Skeletal muscle tissue (tissue), 3 donors: ENCODE measurements at regions not wholly inside any gene's neighbourhood (a gene's known extent, or its start where the extent isn't known, plus 50 kb on each side); places are given as distances from the start of the nearest gene placed in this dataset.

Experiments used
- H3K27ac ChIP-seq: one replicate; pipeline ENCODE4 v1.7.0; 2013; ENCODE audit warnings: mild to moderate bottlenecking, low read depth, low read length, inconsistent platforms
- H3K27me3 ChIP-seq, 3 donors: one replicate each; pipeline ENCODE4 v1.7.0; 2013; ENCODE audit warnings: low read length in 3 of 3; ENCODE audit not compliant: control insufficient read depth in 3 of 3, insufficient read depth in 3 of 3
- H3K36me3 ChIP-seq, 3 donors: one replicate each; pipeline ENCODE4 v1.7.0; 2013; ENCODE audit warnings: low read length in 3 of 3; ENCODE audit not compliant: control insufficient read depth in 3 of 3, insufficient read depth in 3 of 3
- H3K4me1 ChIP-seq, 3 donors: one replicate each; pipeline ENCODE4 v1.7.0; 2013; ENCODE audit warnings: low read length in 3 of 3, mild to moderate bottlenecking in 3 of 3; ENCODE audit not compliant: control insufficient read depth in 3 of 3, insufficient read depth in 3 of 3
- H3K4me3 ChIP-seq, 3 donors: one replicate each; pipeline ENCODE4 v1.7.0; 2013; ENCODE audit warnings: low read length in 3 of 3
- H3K9ac ChIP-seq, 3 donors: one replicate each; pipeline ENCODE4 v1.7.0; 2013; ENCODE audit warnings: low read length in 3 of 3, mild to moderate bottlenecking in 3 of 3, moderate library complexity in 2 of 3, low read depth in 1 of 3
- H3K9me3 ChIP-seq, 3 donors: one replicate each; pipeline ENCODE4 v1.7.0; 2013; ENCODE audit warnings: low read length in 3 of 3; ENCODE audit not compliant: control insufficient read depth in 3 of 3
- donor health status: Osteomylitis.

- no peaks in the 10 kb centered on the region for H3K36me3 ChIP-seq
- no peak overlapping the region for H3K4me3 ChIP-seq
- no peaks in the 10 kb centered on the region for H3K27me3 ChIP-seq
- H3K4me1 ChIP-seq, result no peaks in the 10 kb centered on the region
- H3K9ac ChIP-seq, result no peak overlapping the region
- H3K9me3 ChIP-seq, result peaks cover 0 to 2% (median 0%) of the 10 kb centered on the region in 3 donors
- H3K27ac ChIP-seq, result no peak overlapping the region
These were observed 102.1 kb upstream of the RAP1B start for GRCh38 chr12:68508576-68508975.

GRCh38 chr12:68509242-68509641 is 101.5 kb upstream of the RAP1B start:
- Histone ChIP-seq H3K36me3 (no peaks in the 10 kb centered on the region), H3K4me3 (no peak overlapping the region), H3K27me3 (no peaks in the 10 kb centered on the region), H3K27ac (no peak overlapping the region), H3K9me3 (peaks cover 0 to 2% (median 0%) of the 10 kb centered on the region in 3 donors), H3K4me1 (no peaks in the 10 kb centered on the region), H3K9ac (no peak overlapping the region)

- H3K27ac ChIP-seq, result no peak overlapping the region
- H3K4me1 ChIP-seq, result no peaks in the 10 kb centered on the region
- no peaks in the 10 kb centered on the region for H3K9me3 ChIP-seq
- H3K36me3 ChIP-seq, result no peaks in the 10 kb centered on the region
- H3K4me3 ChIP-seq, result no peak overlapping the region
- no peaks in the 10 kb centered on the region for H3K27me3 ChIP-seq
- H3K9ac ChIP-seq, result no peak overlapping the region
These were observed 100.3 kb upstream of the RAP1B start for GRCh38 chr12:68510397-68510796.

DNA sequence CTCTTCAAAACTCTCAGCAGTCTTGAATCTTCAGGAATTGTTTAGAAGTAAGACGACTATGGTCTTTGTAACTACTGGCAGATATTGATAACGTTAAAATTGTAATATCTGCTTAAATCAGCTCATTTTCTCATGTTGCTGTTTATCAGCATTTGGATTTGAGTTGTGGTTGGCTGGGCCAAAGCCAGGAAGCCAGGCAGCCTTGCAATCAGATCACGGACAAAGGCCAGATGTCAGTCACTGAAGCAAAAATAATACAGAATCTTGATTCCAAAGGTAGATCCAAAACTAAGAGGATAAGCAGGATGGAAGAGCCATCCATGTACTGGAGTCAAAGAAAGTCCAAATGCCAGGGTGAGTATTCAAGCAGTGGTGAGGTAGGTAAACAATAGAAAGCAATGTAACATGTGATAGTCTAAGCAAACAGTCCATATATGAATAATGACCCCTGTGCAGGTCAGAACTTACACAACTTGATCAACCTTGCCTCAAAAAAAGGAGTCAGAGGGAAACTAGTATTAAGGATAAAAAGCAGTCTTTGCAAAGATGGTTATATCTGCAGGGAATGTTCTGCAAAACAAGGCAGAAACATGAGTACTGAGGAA is 95.8 kb upstream of the RAP1B start:
- Histone ChIP-seq H3K9me3 (no peaks in the 10 kb centered on the region), H3K4me3 (no peak overlapping the region), H3K4me1 (no peaks in the 10 kb centered on the region), H3K9ac (no peak overlapping the region), H3K27me3 (no peaks in the 10 kb centered on the region), H3K36me3 (no peaks in the 10 kb centered on the region), H3K27ac (no peak overlapping the region)

DNA sequence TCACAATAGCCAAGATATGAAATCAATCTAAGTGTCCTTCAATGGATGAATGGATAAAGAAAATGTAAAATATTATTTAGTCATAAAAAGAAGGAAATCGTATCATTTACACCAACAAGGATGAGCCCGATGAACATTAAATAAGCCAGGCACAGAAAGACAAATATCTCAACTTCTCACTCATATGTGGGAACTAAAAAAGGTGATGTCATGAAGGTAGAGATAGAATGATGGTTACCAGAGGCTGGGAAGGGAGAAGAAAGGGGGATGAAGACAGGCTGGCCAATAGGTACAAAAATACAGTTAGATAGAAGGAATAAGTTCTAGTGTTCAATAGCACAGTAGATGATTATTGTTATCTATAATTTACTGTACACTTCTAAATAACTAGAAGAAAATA is 94.9 kb upstream of the RAP1B start:
- Histone ChIP-seq H3K4me3 (no peak overlapping the region), H3K4me1 (no peaks in the 10 kb centered on the region), H3K27ac (no peak overlapping the region), H3K9me3 (no peaks in the 10 kb centered on the region), H3K36me3 (no peaks in the 10 kb centered on the region), H3K9ac (no peak overlapping the region), H3K27me3 (no peaks in the 10 kb centered on the region)

DNA sequence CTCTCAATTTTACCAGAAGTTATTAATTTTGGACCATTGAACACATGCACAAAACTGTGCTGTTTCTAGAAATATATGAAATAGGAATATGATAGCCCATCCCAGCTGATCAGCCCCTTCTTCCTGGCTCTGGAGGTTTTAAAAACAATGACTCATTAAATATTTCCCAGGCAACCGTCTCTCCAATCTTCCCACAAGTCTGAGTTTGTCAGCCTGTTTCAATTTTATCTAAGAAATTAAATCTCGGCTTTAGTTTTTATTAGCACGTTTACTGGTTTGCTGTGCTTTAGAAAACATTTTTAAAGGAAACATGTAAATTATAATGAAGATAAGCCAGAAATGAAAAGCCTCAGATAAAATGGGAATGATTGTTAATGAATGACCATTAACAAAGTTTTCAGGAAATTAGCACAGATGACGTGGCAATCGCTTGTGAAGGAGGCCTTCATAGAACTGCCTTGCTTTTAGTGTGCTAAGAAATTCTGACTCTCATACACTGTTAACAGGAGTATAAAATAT is 89.3 kb upstream of the RAP1B start:
- H3K4me3 ChIP-seq, result no peak overlapping the region
- H3K9ac ChIP-seq, result no peak overlapping the region
- peak overlapping the region; percentile 9 for H3K27ac ChIP-seq
- H3K4me1 ChIP-seq, result peaks cover 0 to 6% (median 0%) of the 10 kb centered on the region in 3 donors
- H3K36me3 ChIP-seq, result no peaks in the 10 kb centered on the region
- no peaks in the 10 kb centered on the region for H3K27me3 ChIP-seq
- H3K9me3 ChIP-seq, result no peaks in the 10 kb centered on the region

- no peaks in the 10 kb centered on the region for H3K36me3 ChIP-seq
- peaks cover 0 to 6% (median 0%) of the 10 kb centered on the region in 3 donors for H3K4me1 ChIP-seq
- H3K9me3 ChIP-seq, result no peaks in the 10 kb centered on the region
- H3K4me3 ChIP-seq, result no peak overlapping the region
- H3K9ac ChIP-seq, result no peak overlapping the region
- no peaks in the 10 kb centered on the region for H3K27me3 ChIP-seq
- peak overlapping the region; percentile 9 for H3K27ac ChIP-seq
These were observed 88.7 kb upstream of the RAP1B start for GRCh38 chr12:68521848-68522502.

- Histone ChIP-seq H3K27ac (no peak overlapping the region), H3K4me1 (no peaks in the 10 kb centered on the region), H3K9ac (no peak overlapping the region), H3K36me3 (no peaks in the 10 kb centered on the region), H3K27me3 (no peaks in the 10 kb centered on the region), H3K4me3 (no peak overlapping the region), H3K9me3 (no peaks in the 10 kb centered on the region)
These were observed 81.2 kb upstream of the RAP1B start for GRCh38 chr12:68529466-68529865.

- Histone ChIP-seq H3K27ac (no peak overlapping the region), H3K27me3 (no peaks in the 10 kb centered on the region), H3K36me3 (no peaks in the 10 kb centered on the region), H3K4me1 (no peaks in the 10 kb centered on the region), H3K4me3 (no peak overlapping the region), H3K9me3 (no peaks in the 10 kb centered on the region), H3K9ac (no peak overlapping the region)
These were observed 80.8 kb upstream of the RAP1B start for GRCh38 chr12:68529869-68530268.

DNA sequence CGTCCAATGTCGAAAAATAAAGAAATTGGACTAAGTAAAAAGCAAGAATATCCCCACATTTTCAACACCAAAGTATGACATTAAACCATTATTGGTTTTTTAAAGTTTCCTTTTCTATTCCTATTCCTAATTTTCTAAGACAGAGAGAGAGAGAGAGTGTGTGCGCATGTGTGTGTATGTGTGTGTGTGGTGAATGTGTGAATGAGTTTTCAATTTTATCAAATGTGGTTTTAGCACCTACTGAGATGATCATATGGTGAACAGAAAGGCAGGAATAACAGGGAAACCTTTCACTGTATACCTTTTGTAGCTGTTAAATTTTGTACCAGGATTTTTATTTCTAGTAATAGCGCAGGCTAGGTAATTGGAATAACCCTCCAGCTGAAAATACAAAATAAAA is 80.4 kb upstream of the RAP1B start:
- Histone ChIP-seq H3K36me3 (no peaks in the 10 kb centered on the region), H3K27ac (no peak overlapping the region), H3K27me3 (no peaks in the 10 kb centered on the region), H3K4me1 (no peaks in the 10 kb centered on the region), H3K9ac (no peak overlapping the region), H3K4me3 (no peak overlapping the region), H3K9me3 (no peaks in the 10 kb centered on the region)
